Coronary artery (tissue), 2 donors: ENCODE measurements at regions not wholly inside any gene's neighbourhood (a gene's known extent, or its start where the extent isn't known, plus 50 kb on each side); places are given as distances from the start of the nearest gene placed in this dataset.

ENCODE experiments used
- DNase-seq: peaks from one replicate; pipeline ENCODE4 v3.0.0-alpha.2; 2017; ENCODE audit warnings: low spot score
- H3K27ac ChIP-seq, 2 donors: fragments of 200-600 bp; sonication (generic); one replicate each; pipeline ENCODE4 v1.5.1; 2016 to 2019
- H3K4me3 ChIP-seq: fragments of 200-600 bp; sonication (generic); 2 replicates; pipeline ENCODE4 v1.5.1; 2016; ENCODE audit warnings: mild to moderate bottlenecking, moderate library complexity
- TF ChIP-seq, protein P1 (sequence below): fragments of 200-600 bp; sonication (generic); IDR thresholded peaks from one replicate; pipeline ENCODE4 v1.5.1; 2019; ENCODE audit warnings: antibody characterized with exemption

DNA sequence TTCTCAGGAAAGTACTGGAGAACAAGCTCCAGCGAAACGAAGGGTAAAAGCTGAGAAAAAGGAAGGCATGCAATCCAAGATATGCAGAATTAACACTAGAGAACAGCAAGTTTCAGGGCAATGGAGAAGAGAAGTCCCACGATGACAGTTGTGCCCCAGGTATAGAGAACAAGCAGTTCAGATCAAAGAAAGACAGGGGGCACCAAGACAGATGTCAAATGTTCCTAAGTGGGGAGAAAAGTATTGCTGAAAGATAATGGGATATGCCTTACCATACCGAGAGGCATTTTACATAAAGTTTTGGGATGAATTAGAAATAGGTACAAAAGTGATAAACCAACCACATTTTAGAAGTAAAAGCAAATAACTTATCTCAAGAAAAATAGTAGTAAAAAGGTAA, 79.1 kb upstream of the UBE2E3 start:
- Histone ChIP-seq H3K4me3 (no peak overlapping the region), H3K27ac (no peak overlapping the region)
- no peak for DNase-seq
- TF ChIP-seq, protein P1, sequence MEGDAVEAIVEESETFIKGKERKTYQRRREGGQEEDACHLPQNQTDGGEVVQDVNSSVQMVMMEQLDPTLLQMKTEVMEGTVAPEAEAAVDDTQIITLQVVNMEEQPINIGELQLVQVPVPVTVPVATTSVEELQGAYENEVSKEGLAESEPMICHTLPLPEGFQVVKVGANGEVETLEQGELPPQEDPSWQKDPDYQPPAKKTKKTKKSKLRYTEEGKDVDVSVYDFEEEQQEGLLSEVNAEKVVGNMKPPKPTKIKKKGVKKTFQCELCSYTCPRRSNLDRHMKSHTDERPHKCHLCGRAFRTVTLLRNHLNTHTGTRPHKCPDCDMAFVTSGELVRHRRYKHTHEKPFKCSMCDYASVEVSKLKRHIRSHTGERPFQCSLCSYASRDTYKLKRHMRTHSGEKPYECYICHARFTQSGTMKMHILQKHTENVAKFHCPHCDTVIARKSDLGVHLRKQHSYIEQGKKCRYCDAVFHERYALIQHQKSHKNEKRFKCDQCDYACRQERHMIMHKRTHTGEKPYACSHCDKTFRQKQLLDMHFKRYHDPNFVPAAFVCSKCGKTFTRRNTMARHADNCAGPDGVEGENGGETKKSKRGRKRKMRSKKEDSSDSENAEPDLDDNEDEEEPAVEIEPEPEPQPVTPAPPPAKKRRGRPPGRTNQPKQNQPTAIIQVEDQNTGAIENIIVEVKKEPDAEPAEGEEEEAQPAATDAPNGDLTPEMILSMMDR = no peak

DNA sequence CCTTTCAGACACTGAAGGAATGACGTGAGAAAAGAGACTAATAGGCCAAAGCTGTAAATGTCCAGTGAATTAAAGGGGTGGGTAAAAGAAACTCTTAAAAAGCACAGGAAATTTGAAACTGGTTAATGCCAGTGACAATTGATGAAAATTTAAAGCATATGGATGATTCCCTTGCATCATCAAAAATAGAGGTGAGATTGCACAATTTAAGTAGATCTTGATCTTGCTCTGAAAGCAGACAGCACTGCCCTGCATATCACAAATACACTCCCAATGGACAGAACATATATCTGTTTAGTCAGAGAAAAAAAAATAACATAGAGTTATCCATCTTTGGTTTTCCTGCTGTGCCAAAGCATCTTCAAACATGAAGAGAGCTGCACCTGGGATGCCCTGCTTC, 86.7 kb upstream of the UBE2E3 start:
- TF ChIP-seq, protein P1 = no peak
- Histone ChIP-seq H3K27ac (no peak overlapping the region), H3K4me3 (no peak overlapping the region)
- DNase-seq = no peak

DNA sequence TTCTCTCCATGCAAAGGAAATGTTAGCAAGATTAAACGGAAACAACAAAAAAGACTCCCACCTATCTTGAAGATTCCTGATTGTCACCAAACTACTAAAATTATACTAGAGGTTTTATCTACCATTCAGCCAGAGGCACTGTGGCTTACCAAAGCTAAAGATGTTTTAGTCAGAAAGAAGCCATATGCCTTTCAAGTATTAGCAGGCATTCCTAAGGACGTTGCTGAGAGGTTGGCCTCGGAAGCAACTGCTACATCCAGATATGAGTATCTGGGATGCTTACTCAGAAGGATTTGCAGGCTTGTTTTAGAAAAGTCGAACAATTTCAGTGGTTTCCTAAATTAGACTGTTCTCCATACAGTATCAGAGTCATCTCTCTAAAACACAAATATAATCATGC, 88.3 kb upstream of the UBE2E3 start:
- DNase-seq = no peak
- Histone ChIP-seq H3K27ac (no peak overlapping the region), H3K4me3 (no peak overlapping the region)
- TF ChIP-seq, protein P1 = no peak

DNA sequence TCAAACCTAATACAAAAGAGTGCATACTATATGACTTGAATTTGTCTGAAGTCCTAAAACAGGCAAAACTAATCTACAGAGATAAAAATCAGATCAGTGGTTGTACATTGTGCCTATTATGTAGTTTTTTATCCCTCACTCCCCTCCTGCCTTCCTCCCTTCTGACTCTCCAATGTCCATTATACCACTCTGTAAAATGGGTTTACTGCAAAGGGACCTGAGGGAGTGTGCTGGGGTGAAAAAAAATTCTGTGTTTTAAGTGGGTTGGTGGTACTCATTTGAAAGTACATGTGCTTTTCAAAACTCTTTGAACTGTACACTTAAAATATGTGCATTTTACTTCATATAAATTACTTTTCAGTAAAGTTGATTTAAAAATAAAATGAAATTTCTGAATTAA, 89.0 kb upstream of the UBE2E3 start:
- no peak for DNase-seq
- TF ChIP-seq, protein P1 = no peak
- H3K4me3 ChIP-seq = no peak overlapping the region
- no peak overlapping the region for H3K27ac ChIP-seq

DNA sequence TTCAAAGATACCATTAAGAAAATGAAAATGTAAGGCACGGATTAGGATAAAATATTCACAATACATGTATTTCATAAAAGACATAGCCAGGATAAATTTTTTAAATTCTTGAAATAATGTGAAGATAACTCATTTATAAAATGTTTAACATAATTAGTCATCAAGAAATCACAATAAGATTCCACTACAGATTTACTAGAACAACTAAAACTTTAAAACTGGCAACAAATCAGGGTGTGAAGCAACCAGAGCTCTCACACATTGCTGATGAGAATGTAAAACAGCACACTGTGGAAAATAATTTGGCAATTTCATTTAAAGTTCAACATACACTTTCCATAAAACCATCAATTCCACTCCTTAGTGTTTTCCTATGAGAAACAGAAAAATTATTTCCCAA, 89.6 kb upstream of the UBE2E3 start:
- TF ChIP-seq, protein P1 = no peak
- no peak for DNase-seq
- Histone ChIP-seq H3K4me3 (no peak overlapping the region), H3K27ac (no peak overlapping the region)

DNA sequence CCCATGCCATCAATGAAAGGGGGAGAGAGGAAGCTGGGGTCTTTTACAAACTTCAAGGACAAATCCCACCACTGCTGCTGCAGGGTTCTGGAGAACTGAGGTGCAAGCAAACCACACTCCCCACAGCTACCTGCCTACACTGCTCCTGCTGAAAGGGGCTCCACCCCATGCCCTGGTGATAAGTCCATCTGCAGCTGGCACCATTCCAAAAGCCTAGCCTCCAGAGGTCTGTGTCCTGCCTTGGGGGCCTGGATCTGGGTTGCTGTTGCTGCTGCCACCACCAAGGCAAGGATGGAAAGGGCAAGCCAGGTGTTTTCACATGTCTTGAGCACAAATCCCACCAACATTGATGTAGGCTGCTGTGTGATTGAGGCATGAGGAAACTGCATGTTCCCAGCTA, 97.4 kb upstream of the UBE2E3 start:
- Histone ChIP-seq H3K4me3 (no peak overlapping the region), H3K27ac (no peak overlapping the region)
- TF ChIP-seq, protein P1 = no peak
- no peak for DNase-seq

DNA sequence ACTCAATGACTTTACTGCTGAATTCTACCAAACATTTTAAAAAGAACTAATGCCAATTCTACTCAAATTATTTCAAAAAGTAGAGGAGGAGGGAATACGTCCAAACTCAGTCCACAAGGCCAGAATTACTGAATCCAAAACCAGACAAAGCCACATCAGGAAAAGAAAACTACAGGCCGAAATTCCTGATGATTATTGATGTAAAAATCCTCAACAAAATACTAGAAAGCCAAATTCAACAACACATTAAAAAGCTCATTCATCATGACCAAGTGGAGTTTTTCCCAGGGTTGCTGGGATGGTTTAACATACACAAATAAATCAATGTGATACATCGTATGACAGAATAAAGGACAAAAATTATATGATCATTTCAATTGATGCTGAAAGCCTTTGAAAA, 103.9 kb upstream of the UBE2E3 start:
- Histone ChIP-seq H3K27ac (no peak overlapping the region), H3K4me3 (no peak overlapping the region)
- TF ChIP-seq, protein P1 = no peak
- DNase-seq = no peak
